Activated CD4-positive, alpha-beta T cell treated with anti-CD3 and anti-CD28 coated beads, Interleukin-2, Interleukin-4, amounts not matched to agents 100 ng/mL and 50 ng/mL, durations not matched to agents 16 hours and 8 hours (primary cell): ENCODE measurements at regions not wholly inside any gene's neighbourhood (a gene's known extent, or its start where the extent isn't known, plus 50 kb on each side); places are given as distances from the start of the nearest gene placed in this dataset.

Experiments used
- DNase-seq: peaks from one replicate; pipeline ENCODE4 v3.0.0-alpha.2; 2020; ENCODE audit warnings: low spot score

DNA sequence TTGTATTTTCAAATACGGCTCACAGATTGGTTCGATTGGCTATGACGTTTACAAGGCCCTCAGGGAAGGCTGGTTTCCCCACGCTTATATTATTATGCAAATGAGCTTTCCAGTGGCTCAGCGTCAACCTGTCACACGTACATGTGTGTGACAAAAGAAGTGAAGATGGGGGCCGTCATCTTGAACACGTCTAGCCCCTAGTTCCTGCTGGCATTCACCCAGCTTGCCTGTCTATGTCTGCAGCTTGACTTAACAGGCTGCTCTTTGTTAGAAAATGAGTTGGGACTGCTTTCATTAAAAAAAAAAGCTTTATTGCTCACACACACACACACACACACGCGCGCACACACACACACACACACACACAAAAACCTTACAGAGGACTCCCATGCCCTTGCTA, 283.6 kb upstream of the CTSO start:
- DNase-seq = no peak

DNA sequence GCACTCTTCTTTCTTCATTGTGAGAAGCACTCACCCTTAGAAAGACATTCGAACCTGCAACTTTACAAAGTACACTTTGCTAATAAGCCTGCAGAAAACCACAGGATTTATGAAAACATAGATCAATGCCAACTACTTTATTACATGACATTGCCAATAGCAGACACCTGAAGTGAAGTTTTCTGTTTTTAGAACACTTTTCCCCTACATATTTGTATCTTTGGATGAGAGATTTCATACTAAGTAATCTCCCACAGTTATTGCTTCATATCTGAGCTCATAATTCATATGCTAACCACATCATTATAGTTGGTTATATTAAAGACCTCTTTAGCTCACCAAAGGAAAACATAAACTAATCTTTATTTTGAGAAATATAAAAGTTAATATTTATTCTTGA, 276.5 kb upstream of the CTSO start:
- DNase-seq = no peak

DNA sequence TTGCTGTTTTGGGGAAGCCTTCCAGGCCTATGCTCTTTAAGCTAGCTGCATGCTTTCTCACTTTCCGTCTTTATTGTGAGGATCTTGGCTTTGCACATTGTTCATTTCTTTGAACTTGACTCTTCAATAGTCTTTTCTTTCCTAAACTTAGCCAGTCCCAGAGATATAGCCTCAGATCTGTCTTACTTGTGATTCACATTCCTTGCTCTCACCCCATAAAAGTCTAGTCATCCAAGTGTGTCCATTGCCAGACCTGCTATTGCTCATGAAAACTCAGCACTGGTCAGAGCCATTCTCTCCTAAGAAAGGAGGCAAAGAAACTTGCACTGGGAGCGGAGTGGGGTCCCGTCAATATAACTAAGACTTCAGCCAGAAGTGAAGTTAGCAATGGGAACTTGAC, 275.0 kb upstream of the CTSO start:
- DNase-seq = no peak

DNA sequence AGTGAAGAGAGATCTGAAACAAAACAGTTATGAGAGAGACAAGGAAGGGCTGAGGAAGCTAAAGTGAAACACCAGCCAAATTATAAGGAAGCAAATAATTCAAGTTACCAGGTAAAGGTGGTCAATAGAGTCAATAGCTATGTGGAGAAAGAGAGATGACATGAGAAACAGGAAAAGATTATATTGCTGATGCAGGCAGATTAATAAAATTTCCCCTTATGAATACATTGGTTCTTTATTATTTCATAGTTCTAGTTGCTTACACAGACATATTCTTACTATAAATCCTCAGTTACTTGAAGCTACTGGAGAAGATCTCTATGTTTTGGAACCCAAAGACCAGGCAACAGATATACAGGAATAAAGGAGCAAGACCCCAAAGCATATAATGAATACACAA, 273.7 kb upstream of the CTSO start:
- DNase-seq = no peak

DNA sequence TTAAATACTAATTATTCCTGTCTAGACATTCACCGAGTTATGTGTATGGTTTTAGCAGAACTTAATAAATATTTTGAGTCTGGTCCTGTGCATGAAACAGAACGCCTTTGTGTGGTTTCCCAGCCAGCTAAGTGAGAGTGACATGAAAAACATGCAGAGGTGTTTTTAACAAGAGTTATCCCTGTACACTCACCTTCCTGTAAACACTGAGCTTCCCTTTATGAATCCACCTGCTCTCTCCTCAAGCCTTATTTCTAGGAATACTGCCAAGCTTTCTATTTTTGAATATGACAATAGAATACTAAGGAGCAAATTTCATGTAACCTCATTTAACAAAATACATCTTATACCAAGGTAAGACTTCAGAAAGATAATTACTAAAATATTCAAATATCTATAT, 270.3 kb upstream of the CTSO start:
- no peak for DNase-seq

DNA sequence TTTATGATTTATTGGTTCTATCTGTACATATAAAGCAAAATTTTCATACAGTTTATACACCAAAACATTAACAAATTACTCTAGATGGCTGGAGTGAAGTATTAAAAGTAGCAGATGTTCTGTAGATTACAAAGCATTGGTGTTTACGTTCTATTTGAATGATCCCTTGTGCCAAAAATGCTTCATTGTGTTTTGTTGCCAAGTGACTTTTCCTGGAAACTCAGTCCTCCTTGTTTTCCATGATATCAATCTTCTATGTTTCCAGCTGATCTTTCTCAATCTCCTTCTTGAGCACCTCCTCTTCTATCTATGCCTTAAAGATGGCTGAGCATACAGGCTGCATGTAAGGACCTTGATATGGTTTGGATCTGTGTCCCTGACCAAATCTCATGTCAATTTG, 263.6 kb upstream of the CTSO start:
- DNase-seq = no peak

DNA sequence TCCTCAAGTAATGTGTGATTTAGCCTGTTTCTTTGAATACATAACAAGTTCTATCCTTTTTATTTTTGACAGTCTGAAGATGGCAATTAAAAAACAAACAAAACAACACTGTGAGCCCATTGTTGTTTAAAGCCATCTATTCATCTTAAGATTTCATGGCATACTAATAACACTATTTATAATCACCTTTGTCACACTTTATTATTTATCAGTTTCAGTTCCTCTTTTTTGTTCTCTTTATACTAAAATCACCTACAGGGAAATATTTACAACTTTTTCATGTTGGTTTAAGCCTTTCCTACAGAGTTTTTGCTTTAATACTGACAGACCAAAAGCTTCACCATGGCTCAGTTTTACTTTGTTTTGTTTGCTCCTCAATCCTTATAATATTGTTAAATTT, 247.4 kb upstream of the CTSO start:
- DNase-seq = no peak

DNA sequence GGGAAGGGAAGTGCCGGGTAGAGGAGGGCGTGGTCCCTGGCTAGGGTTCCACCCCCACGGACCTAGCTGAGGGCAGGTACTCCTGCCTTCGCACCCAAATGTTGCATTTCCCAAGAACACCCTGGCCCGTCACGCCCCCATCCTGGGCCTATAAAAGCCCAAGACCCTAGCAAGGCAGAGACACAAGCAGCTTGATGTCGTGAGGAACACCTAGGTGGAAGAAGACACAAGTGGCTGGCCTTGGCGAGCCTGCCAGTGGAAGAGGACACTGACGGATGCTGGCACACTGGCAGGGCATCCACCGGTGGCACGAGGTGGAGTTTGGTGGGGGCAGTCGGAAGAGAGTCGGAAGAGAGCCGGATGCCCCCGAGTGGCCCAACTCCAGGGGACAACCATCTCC, 244.8 kb upstream of the CTSO start:
- DNase-seq = no peak

DNA sequence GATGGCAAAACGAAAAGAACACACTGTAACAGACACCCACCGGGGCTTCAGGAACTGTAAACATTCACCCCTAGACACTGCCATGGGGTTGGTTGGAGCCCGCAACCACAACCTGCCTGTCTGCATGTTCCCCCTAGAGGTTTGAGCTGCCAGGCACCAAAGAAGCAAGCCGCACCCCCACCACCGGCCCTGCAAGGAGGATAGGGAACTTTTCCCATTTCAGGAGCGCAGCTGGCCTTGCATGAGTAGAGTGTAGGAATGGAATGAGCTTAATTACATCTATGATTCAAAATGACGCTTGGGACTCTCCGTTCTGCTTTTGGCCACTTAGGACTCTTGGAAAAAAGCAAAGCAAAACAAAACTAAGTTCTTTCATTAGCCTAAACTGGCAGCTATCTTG, 243.6 kb upstream of the CTSO start:
- DNase-seq = no peak

DNA sequence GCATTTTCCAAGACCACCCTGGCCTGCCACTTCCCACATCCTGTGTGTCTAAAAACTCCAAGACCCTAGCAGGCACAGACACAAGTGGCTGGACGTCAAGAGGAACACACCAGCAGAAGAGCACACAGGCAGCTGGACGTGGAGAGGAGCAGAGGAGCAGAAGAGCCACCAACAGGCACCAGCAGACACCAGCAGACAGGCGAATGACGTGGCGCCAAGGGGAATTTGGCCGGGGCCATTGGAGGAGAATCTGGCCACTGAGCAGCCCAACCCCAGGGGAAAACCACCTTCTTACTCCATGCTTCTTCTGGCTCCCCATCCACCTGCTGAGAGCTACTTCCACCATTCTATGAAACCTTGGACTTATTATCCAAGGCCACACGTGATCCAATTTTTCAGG, 243.1 kb upstream of the CTSO start:
- DNase-seq = no peak

DNA sequence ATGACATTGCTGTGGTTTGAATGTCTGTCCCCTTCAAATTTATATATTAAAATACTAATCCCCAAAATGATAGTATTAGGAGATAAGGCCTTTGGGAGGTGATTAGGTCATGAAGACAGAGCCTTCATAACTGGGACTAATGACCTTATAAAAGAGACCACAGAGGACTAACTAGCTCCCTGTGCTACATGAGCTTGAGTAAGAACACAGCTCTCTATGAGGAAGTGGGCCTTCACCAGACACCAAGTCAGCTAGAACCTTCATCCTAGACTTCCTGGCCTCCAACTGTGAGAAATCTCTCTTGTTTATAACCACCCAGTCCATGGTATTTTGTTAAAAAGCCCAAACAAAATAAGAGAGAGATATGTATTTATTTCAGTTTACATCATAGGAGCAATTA, 242.2 kb upstream of the CTSO start:
- DNase-seq = no peak

DNA sequence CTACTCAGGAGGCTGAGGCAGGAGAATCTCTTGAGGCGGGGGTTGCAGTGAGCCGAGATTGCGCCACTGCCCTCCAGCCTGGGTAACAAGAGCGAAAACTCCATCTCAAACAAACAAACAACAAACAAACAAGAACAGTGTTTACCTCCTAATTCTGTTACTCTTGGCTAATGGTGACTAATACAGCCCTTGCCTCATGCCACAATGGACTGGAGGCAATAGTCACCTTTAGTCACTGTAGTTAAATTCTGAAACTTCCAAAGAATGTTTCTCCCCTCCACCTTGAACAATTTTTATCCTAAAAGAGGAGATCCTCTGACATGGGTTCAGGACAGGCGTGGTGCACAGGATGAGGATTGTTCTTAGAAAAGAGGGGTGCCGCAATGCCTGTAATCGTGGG, 241.2 kb upstream of the CTSO start:
- DNase-seq = no peak

DNA sequence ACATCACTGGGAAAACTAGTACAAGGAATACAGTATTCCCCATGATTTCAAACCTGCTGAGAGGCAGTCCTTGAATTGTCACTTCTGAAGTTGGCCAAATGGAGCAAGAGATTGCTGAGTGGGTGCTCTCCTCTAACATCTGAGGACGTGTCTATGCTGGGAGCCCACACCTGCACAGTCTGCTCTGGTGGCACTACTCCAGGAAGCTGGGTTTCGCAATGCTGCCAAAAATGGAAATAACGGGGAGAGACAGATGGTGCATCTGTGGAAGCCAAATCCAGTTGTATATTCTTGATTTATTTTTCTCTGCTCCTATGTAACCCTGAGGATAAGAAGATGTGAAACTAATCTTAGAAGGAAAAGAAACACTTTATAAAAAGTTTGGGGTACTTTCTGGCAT, 240.1 kb upstream of the CTSO start:
- DNase-seq = no peak

DNA sequence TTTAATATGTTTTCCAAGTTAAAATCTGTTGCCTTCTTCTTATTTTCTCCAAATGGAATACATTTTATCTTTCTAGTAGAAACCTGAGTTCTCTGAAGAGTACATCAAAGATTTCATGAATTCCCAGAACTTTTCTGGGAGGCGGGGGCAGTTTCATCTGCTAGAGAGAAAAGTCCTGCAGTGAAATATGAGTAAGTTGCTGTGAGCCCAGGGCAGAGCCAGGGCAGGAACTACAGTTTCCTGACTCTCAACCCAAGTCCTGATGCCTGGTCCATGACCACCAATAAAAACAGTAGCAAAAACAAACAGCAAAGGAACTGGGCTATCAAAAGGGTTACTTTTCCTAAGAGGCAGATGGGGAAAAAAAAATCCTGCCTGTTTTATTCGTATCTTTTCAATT, 239.4 kb upstream of the CTSO start:
- DNase-seq = no peak

DNA sequence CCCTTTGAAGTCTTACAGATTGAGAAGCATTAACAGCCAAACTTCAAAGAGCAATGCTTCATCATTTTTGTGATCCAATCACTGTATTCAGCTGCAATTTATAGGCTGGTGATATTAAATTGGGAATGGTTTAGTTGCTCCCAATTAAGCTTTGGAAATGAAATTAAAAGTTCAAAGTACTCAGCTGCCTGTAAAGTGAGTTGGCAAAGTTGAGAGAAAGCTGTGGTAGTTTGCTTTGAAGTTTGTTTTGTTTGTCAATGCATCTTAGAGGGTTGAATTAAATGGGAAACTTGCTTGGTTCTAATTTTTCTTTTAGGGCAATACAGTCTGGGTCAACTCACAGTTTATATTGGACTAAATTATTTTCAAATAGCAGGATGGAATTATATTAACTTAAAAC, 238.4 kb upstream of the CTSO start:
- no peak for DNase-seq

DNA sequence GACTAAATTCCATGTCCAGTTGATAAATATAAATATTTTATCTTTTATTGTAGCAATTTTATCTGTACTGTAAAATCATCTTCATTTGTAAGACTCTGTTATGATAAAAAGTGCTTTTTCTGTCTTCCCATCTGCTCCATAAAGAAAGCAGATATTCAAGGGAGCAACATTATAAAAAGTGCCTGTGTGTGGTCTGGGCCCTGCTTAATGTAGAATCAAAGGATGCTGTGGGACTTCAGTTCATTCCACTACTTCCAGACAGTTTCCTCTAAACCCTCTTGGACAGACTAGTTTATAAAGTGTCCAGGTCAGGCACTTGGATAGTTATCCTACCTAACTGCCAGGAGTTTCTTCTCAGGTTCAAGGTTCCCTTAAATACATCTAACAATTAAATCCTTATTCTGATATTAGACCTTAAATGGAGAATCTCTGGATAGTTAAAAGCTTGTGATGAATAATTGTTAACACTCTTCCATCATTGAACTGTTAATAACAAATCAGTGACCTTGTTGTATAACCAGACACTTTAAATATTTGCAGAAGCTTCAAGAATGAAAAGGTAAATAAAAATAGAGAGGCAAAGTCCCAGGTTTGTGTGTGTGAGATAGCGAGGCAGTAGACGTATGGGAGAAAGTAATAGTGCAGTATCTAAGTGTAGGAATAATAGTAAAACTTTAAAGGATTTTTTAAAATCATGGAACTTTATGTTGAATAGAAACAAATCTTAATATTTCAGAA, 237.5 kb upstream of the CTSO start:
- no peak for DNase-seq

DNA sequence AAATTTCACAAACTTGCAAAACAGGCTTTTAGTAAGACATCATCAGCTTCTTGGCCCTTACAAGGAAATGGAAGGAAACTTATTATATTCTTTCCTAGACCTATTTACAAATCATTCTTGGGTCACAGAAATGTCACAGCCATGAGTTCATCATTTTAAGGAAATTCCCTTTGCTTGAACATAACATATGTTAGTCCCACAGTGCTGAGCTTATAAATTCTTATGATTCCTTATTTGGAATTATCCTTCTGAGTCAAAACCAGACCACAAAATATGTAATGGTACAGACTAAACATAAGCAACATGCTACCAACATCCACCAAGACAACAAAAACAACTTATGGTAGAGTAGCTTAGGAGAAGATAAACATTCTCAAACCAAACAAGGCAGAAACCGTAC, 236.9 kb upstream of the CTSO start:
- DNase-seq = no peak

DNA sequence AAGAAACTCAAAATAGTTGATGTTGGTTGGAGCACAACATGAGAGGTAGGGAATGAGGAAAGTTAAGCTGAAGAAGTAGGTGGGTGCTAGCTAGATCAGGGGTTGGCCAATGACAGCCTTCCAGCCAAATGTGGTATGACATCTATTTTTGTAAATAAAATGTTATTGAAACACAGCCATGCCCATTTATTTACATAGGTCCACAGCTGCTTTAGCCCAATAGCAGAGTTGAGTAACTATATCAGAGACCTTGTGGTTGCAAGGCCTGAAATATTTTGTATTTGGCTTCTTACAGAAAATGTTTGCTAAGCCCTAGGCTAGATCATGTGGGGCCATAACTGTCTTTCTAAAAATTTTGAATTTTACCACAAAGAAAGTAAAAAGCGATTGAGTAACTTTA, 234.9 kb upstream of the CTSO start:
- no peak for DNase-seq

DNA sequence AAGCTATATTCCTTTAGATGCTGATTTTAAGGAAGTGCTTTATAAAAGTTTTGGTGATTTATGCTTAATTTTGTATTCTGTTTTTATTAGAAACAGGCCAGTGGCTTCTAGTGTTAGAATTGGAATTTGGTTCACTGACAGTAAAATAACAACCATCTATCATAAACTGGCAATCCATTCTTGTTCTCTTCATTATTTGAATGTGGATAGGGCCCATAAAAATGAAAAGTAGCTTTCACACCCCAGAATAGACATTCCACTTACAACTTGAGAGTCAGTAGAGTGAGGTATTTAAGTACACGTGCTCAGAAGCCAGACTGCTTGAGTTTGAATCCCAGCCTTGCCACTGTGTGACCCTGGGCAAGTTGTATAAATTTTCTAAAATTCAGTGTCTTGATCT, 232.4 kb upstream of the CTSO start:
- DNase-seq = no peak

DNA sequence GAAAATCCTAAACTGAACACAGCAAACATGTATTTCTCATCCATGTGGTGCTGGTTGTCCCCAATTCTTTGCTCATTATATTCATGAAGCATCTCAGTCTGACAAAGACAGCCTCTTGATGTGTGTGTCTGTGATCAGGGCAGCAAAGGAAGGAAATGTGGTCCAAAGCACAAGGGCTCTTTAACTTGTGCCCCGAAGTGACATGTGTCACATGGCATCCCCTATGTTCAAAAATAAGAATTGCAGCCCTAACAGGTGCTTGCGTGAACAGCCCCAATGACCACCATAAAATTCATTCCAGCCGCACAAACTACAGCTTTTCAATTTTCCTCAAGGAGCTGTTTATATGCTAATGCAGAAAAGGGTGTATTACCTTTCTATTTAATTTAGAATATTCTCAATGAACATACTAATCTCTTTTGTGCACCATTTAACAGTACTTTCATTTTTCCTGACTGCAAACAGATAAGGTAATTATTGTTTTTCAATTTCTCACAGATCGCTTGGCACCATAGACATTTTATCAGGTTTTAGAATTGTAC, 231.9 kb upstream of the CTSO start:
- DNase-seq = no peak

DNA sequence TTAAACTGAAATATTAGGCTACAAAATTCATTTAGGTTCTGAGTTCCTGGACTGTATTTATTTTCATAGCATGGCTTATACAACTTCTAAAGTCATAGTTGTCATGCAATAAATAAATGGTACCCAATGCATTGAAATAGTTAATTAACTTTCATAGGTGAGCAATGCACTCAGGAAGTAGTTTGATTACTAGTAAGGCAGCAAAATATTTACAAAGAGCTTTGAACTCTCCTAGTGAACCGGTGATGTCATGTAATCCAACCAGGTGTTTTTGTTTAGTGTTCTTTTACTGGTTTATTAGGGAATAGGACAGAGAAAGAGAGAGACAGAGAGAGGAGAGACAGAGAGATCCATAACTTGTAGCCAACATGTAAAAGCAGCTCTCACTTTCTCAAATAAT, 228.6 kb upstream of the CTSO start:
- no peak for DNase-seq

DNA sequence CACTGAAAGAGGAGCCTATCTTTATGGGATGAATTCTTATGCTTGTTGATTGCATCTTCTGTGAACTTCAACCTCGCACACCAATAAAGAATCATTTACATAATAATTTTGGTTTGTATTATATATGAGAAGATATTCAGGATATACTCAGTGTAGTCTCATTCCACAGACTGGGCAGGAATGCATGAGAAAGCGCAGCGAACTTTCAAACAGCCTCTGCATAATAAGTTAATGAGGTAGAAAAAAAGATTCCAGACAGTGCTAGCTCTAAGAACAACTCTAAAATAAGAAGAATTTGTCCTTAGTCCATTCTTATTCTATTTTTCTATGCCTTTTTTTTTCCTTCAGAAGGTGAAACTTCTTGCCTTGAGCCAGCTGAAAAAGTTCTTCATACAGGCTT, 224.3 kb upstream of the CTSO start:
- no peak for DNase-seq

DNA sequence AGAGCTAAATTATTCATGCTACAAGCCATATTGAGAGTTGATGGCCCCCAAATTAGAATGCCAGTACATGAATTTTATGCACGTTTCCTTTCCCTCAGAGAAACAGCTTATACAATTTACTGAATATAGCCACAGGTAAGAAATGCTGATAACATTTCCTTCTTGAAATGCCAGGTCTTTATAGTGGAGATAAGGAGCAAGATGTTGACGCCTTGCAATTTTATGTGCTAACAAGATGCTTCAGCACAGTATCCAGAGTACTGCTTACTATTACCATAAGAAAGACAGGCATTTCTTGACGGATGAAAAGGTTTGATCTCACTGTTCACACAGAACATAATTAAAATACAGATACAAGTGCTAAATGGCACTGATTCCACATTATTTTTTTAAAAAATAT, 223.2 kb upstream of the CTSO start:
- no peak for DNase-seq

DNA sequence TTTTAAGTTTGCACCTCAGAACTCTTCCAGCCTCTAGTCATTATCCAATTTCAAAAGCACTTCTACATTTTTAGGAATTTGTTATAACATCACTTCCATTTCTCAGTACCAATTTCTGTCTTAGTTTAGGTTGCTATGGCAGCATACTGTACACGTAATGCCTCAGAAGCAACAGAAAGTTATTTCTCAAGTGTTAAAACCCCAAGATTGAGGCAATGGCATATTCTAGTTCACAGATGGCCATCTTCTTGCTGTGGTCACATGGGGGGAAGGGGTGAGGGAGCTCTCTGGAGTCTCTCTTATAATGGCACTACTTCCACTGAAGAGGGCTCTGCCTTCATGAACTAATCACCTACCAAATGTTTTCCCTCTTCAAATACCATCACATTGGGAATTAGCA, 220.3 kb upstream of the CTSO start:
- DNase-seq = no peak

DNA sequence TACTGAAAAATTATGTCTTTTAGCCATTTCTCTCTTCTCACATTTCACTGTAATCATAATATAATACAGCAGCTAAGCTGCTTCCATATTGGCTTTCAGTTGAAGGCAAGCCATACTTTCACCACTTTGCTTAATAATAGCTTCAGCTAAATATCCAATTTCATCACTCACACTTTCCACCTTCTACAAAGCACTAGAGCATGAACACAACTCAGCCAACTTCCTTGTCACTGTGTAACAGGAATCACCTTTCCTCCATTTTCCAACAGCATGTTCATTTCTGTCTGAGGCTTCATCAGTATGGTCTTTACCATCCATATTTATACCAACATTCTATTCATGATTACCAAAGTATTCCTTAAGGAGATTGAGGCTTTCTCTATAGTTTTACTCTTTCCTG, 219.8 kb upstream of the CTSO start:
- DNase-seq = no peak
